Fibroblast of gingiva (primary cell): ENCODE measurements at regions not wholly inside any gene's neighbourhood (a gene's known extent, or its start where the extent isn't known, plus 50 kb on each side); places are given as distances from the start of the nearest gene placed in this dataset.
"Not testable (repeated sequence)": the region's sequence is repeated elsewhere in the genome, so short reads cannot be mapped to it uniquely, and the experiment has no call there.

Experiments used
- DNase-seq: peaks from one replicate; pipeline ENCODE4 v3.0.0-alpha.2; 2011; ENCODE audit warnings: low read depth

- no peak for DNase-seq
Measured at GRCh38 chr9:85487872-85488271, 253.9 kb downstream of the AGTPBP1 start.

GRCh38 chr9:85484235-85484634, 257.5 kb downstream of the AGTPBP1 start:
- no peak for DNase-seq

- DNase-seq: no peak
Measured at GRCh38 chr9:85483208-85483607, 258.5 kb downstream of the AGTPBP1 start.

GRCh38 chr9:85479305-85479704, 262.4 kb downstream of the AGTPBP1 start:
- no peak for DNase-seq

GRCh38 chr9:85478847-85479246, 262.9 kb downstream of the AGTPBP1 start:
- no peak for DNase-seq

- not testable (repeated sequence) for DNase-seq
Measured at GRCh38 chr9:85474896-85475295, 266.9 kb downstream of the AGTPBP1 start.

GRCh38 chr9:85471791-85472190, 270.0 kb downstream of the AGTPBP1 start:
- no peak for DNase-seq

GRCh38 chr9:85469041-85469440, 272.7 kb downstream of the AGTPBP1 start:
- DNase-seq: no peak

GRCh38 chr9:85466834-85467233, 274.9 kb downstream of the AGTPBP1 start:
- DNase-seq: no peak

- not testable (repeated sequence) for DNase-seq
Measured at GRCh38 chr9:85458114-85458864, 283.5 kb downstream of the AGTPBP1 start.

GRCh38 chr9:85453850-85454249, 287.9 kb downstream of the AGTPBP1 start:
- no peak for DNase-seq

- DNase-seq: no peak
Measured at GRCh38 chr9:85452841-85453240, 288.9 kb downstream of the AGTPBP1 start.

- no peak for DNase-seq
Measured at GRCh38 chr9:85451680-85452079, 290.1 kb downstream of the AGTPBP1 start.

- no peak for DNase-seq
Measured at GRCh38 chr9:85445887-85446286, 295.9 kb downstream of the AGTPBP1 start.

- DNase-seq: no peak
Measured at GRCh38 chr9:85444243-85444642, 297.5 kb downstream of the AGTPBP1 start.

- DNase-seq: no peak
Measured at GRCh38 chr9:85443190-85443598, 298.6 kb downstream of the AGTPBP1 start.

GRCh38 chr9:85439791-85440190, 302.0 kb downstream of the AGTPBP1 start:
- no peak for DNase-seq

GRCh38 chr9:85433956-85434355, 307.8 kb downstream of the AGTPBP1 start:
- not testable (repeated sequence) for DNase-seq

GRCh38 chr9:85433551-85433950, 308.2 kb downstream of the AGTPBP1 start:
- not testable (repeated sequence) for DNase-seq

- no peak for DNase-seq
Measured at GRCh38 chr9:85433046-85433445, 308.7 kb downstream of the AGTPBP1 start.

- DNase-seq: no peak
Measured at GRCh38 chr9:85432599-85432998, 309.2 kb downstream of the AGTPBP1 start.

GRCh38 chr9:85431339-85432102, 310.2 kb downstream of the AGTPBP1 start:
- DNase-seq: no peak

GRCh38 chr9:85430659-85431338, 311.0 kb downstream of the AGTPBP1 start:
- no peak for DNase-seq
